HCT116 (cell line): ENCODE measurements at regions not wholly inside any gene's neighbourhood (a gene's known extent, or its start where the extent isn't known, plus 50 kb on each side); places are given as distances from the start of the nearest gene placed in this dataset.

Experiments
- ATAC-seq: fragments of 200-7000 bp; cut with Tn5 transposase; 2 replicates; pipeline ENCODE4 v1.9.1; 2020; ENCODE audit warnings: mild to moderate bottlenecking, moderate library complexity
- BruUV-seq: library from RNA; stranded (reverse); fragments of 400-500 nt; replicated peaks from 2 replicates; lab custom pipeline; 2021; lab: Mats Ljungman, UMichigan
- CTCF ChIA-PET: fragments of 300-600 bp; sonication (Branson Sonifier 250); formaldehyde crosslinking; loops from one replicate; lab custom pipeline; 2021; ENCODE audit warnings: antibody characterized with exemption; lab: Charles Lee
- POLR2A ChIA-PET: fragments of 300-600, 350-600 bp; sonication (Branson Sonifier 250); formaldehyde crosslinking; loops from one replicate; lab custom pipeline; 2021; ENCODE audit warnings: antibody characterized with exemption; lab: Charles Lee
- RAD21 ChIA-PET, 2 experiments: fragments of 300-600 bp; sonication (Branson Sonifier 250); formaldehyde crosslinking; loops; one replicate each; lab custom pipeline; 2023; ENCODE audit warnings: low total read pairs in 2 of 2; ENCODE audit not compliant: uncharacterized antibody in 2 of 2, unreplicated experiment in 2 of 2, low non-redundant PET in 1 of 2; lab: Charles Lee
- DNase-seq: peaks from one replicate; pipeline ENCODE4 v3.0.0-alpha.2; 2010; ENCODE audit warnings: low read depth, low spot score
- H2AFZ ChIP-seq: fragments of 200-600 bp; shearing (Covaris generic), sonication (generic); 2 replicates; pipeline ENCODE4 v1.6.1; 2017; ENCODE audit warnings: low read depth, mixed run types, mixed read lengths, antibody characterized with exemption, low read length; ENCODE audit not compliant: poor library complexity, severe bottlenecking
- H3K27ac ChIP-seq: 2 replicates; pipeline ENCODE4 v1.5.1; 2012; ENCODE audit warnings: low read depth, low read length
- H3K27me3 ChIP-seq: fragments of 200-600 bp; sonication (generic); 2 replicates; pipeline ENCODE4 v1.6.1; 2016; ENCODE audit warnings: mixed run types, low read length, mixed read lengths; ENCODE audit not compliant: insufficient read depth
- H3K36me3 ChIP-seq, 2 experiments: fragments of 200-500 bp in 1 of 2; fragments of 200-600 bp in 1 of 2; sonication (Bioruptor generic) in 1 of 2; sonication (generic) in 1 of 2; 2 replicates each; pipeline versions ENCODE4 v1.5.1 to v1.6.1; 2014 to 2016; ENCODE audit warnings: low read length in 2 of 2, inconsistent platforms in 1 of 2, mixed read lengths in 1 of 2, mixed run types in 1 of 2; ENCODE audit not compliant: insufficient read depth in 2 of 2, control insufficient read depth in 1 of 2
- H3K4me1 ChIP-seq, 2 experiments: fragments of 200-600 bp in 1 of 2; sonication (generic) in 1 of 2; 2 replicates each; pipeline versions ENCODE4 v1.5.1 to v1.6.1; 2012 to 2017; ENCODE audit warnings: low read length in 2 of 2, inconsistent platforms in 1 of 2, mild to moderate bottlenecking in 1 of 2, mixed read lengths in 1 of 2, mixed run types in 1 of 2, moderate library complexity in 1 of 2; ENCODE audit not compliant: insufficient read depth in 2 of 2, control insufficient read depth in 1 of 2
- H3K4me2 ChIP-seq: fragments of 200-600 bp; sonication (generic); 2 replicates; pipeline ENCODE4 v1.6.1; 2017; ENCODE audit warnings: mixed run types, low read length, mixed read lengths
- H3K4me3 ChIP-seq, 2 experiments: fragments of 200-600 bp in 1 of 2; sonication (generic) in 1 of 2; replicated peaks in 1 of 2; 2 replicates each; pipeline ENCODE4 v1.5.1; 2011 to 2016; ENCODE audit warnings: low read length in 2 of 2, control low read depth in 1 of 2, low read depth in 1 of 2, mild to moderate bottlenecking in 1 of 2, mixed read lengths in 1 of 2, mixed run types in 1 of 2
- H3K79me2 ChIP-seq: fragments of 200-600 bp; sonication (generic); 2 replicates; pipeline ENCODE4 v1.6.1; 2017; ENCODE audit warnings: mild to moderate bottlenecking, mixed run types, low read length, moderate library complexity, mixed read lengths; ENCODE audit not compliant: insufficient read depth
- H3K9ac ChIP-seq: fragments of 200-600 bp; sonication (generic); 2 replicates; pipeline ENCODE4 v1.6.1; 2016; ENCODE audit warnings: low read length, mixed read lengths
- H3K9me2 ChIP-seq: fragments of 200-600 bp; sonication (generic), shearing (Covaris generic); 2 replicates; pipeline ENCODE4 v1.6.1; 2017; ENCODE audit warnings: mixed run types, mild to moderate bottlenecking, moderate library complexity; ENCODE audit not compliant: insufficient read depth
- H3K9me3 ChIP-seq, 2 experiments: fragments of 200-500 bp in 1 of 2; fragments of 200-600 bp in 1 of 2; sonication (Bioruptor generic) in 1 of 2; sonication (generic) in 1 of 2; 2 replicates each; pipeline ENCODE4 v1.6.1; 2014 to 2017; ENCODE audit warnings: low read length in 2 of 2, mixed read lengths in 2 of 2, inconsistent platforms in 1 of 2, low read depth in 1 of 2, mild to moderate bottlenecking in 1 of 2, mixed run types in 1 of 2, moderate library complexity in 1 of 2; ENCODE audit not compliant: control insufficient read depth in 1 of 2, insufficient read depth in 1 of 2
- H4K20me1 ChIP-seq: fragments of 200-600 bp; sonication (generic), shearing (Covaris generic); 2 replicates; pipeline ENCODE4 v1.6.1; 2017; ENCODE audit warnings: mixed run types, mild to moderate bottlenecking, moderate library complexity; ENCODE audit not compliant: insufficient read depth
- CEBPB ChIP-seq: IDR thresholded peaks from 2 replicates; pipeline ENCODE4 v1.6.1; 2012; ENCODE audit warnings: low read depth
- EGR1 ChIP-seq: IDR thresholded peaks from 2 replicates; pipeline ENCODE4 v1.6.1; 2012; ENCODE audit warnings: low read depth
- FOSL1 ChIP-seq: IDR thresholded peaks from 2 replicates; pipeline ENCODE4 v1.6.1; 2012; ENCODE audit warnings: low read depth
- JUND ChIP-seq: IDR thresholded peaks from 2 replicates; pipeline ENCODE4 v1.6.1; 2012
- MAX ChIP-seq: IDR thresholded peaks from 2 replicates; pipeline ENCODE4 v1.6.1; 2012
- POLR2A ChIP-seq: IDR thresholded peaks from 2 replicates; pipeline ENCODE4 v1.7.0; 2011; ENCODE audit warnings: borderline replicate concordance; ENCODE audit not compliant: insufficient read depth, insufficient read length; ENCODE audit errors: extremely low read depth
- REST ChIP-seq: IDR thresholded peaks from 2 replicates; pipeline ENCODE4 v1.6.1; 2012; ENCODE audit warnings: low read depth
- SIN3A ChIP-seq: IDR thresholded peaks from 2 replicates; pipeline ENCODE4 v1.6.1; 2012; ENCODE audit warnings: low read depth
- ZBTB33 ChIP-seq: IDR thresholded peaks from 2 replicates; pipeline ENCODE4 v1.6.1; 2011; ENCODE audit warnings: mild to moderate bottlenecking, low read length, moderate library complexity; ENCODE audit not compliant: insufficient replicate concordance; ENCODE audit errors: extremely low read depth
- ZFX ChIP-seq: fragments of 450-650 bp; IDR thresholded peaks from 2 replicates; pipeline ENCODE4 v1.6.1; 2017
- ZNF274 ChIP-seq: fragments of 200-500 bp; sonication (Bioruptor generic); IDR thresholded peaks from 2 replicates; pipeline ENCODE4 v1.6.1; 2014; ENCODE audit warnings: mild to moderate bottlenecking, low read depth, low read length, inconsistent platforms
- intact Hi-C: fragments of 100-400 bp; cut with micrococcal nuclease; formaldehyde crosslinking; loops from 2 replicates; pipeline ENCODE4 v1.10.0; 2022

GRCh38 chr5:34480810-34481528 is 175.2 kb upstream of the RAI14 start:
- no peak for ATAC-seq
- Histone ChIP-seq H3K27ac (no peak overlapping the region), H2AFZ (no peak overlapping the region), H3K9ac (no peak overlapping the region), H3K9me2 (no peaks in the 10 kb centered on the region), H3K4me3 (no peak overlapping the region), H3K79me2 (no peaks in the 10 kb centered on the region), H3K4me2 (no peak overlapping the region), H3K9me3 (no peaks in the 10 kb centered on the region), H3K4me1 (no peaks in the 10 kb centered on the region), H3K27me3 (peaks cover 10% of the 10 kb centered on the region; the same call in 1 of the 2 replicates), H3K36me3 (no peaks in the 10 kb centered on the region), H4K20me1 (no peaks in the 10 kb centered on the region)
- ChIA-PET RAD21 (no interaction called here), POLR2A (no interaction called here), CTCF (no interaction called here)
- BruUV-seq, result no TSS peak
- TF ChIP-seq MAX (no peak), CEBPB (no peak), JUND (no peak), EGR1 (no peak), ZFX (no peak), FOSL1 (no peak), ZNF274 (no peak), SIN3A (no peak), REST (no peak), ZBTB33 (no peak), POLR2A (no peak)
- DNase-seq, result no peak
- intact Hi-C loops, result no loop called here
